H1 (cell line): ENCODE measurements at regions not wholly inside any gene's neighbourhood (a gene's known extent, or its start where the extent isn't known, plus 50 kb on each side); places are given as distances from the start of the nearest gene placed in this dataset.

ENCODE experiments used
- CTCF ChIA-PET: fragments of 300-600 bp; sonication (Branson Sonifier 250); formaldehyde crosslinking; loops from one replicate; lab custom pipeline; 2021; ENCODE audit not compliant: partially characterized antibody; lab: Charles Lee
- POLR2A ChIA-PET: fragments of 300-600 bp; sonication (Branson Sonifier 250); formaldehyde crosslinking; loops from one replicate; lab custom pipeline; 2021; ENCODE audit warnings: inconsistent platforms; ENCODE audit not compliant: partially characterized antibody; lab: Charles Lee
- DNase-seq, 2 experiments: peaks; one replicate each; pipeline versions ENCODE4 v3.0.0 to v3.0.0-alpha.2; 2010 to 2022; ENCODE audit warnings: low spot score in 2 of 2, low read depth in 1 of 2, mixed read lengths in 1 of 2
- FAIRE-seq: peaks from 2 replicates; lab custom pipeline; 2011; peaks lifted over from hg19 to GRCh38; lab: Jason Lieb, UNC
- H2AFZ ChIP-seq: 2 replicates; pipeline ENCODE4 v1.8.1; 2012; ENCODE audit warnings: low read length, inconsistent platforms
- H2AK5ac ChIP-seq: 2 replicates; pipeline ENCODE4 v1.6.1; 2013; ENCODE audit warnings: low read depth, low read length
- H2BK120ac ChIP-seq: replicated peaks from 2 replicates; pipeline ENCODE3; 2013; ENCODE audit warnings: low read depth, low read length, inconsistent platforms
- H2BK12ac ChIP-seq: 2 replicates; pipeline ENCODE4 v1.6.1; 2013; ENCODE audit warnings: low read depth, low read length
- H2BK15ac ChIP-seq: 2 replicates; pipeline ENCODE4 v1.6.1; 2013; ENCODE audit warnings: low read length
- H2BK20ac ChIP-seq: 2 replicates; pipeline ENCODE4 v1.6.1; 2013; ENCODE audit warnings: low read length
- H2BK5ac ChIP-seq: 2 replicates; pipeline ENCODE4 v1.6.1; 2013; ENCODE audit warnings: low read depth, low read length
- H3K14ac ChIP-seq: 2 replicates; pipeline ENCODE4 v1.6.1; 2013; ENCODE audit warnings: inconsistent platforms; ENCODE audit not compliant: insufficient read length
- H3K18ac ChIP-seq: 2 replicates; pipeline ENCODE4 v1.6.1; 2013; ENCODE audit warnings: low read length; ENCODE audit errors: extremely low read depth
- H3K23ac ChIP-seq: 2 replicates; pipeline ENCODE4 v1.6.1; 2013; ENCODE audit warnings: inconsistent platforms; ENCODE audit not compliant: insufficient read length
- H3K23me2 ChIP-seq: 2 replicates; pipeline ENCODE4 v1.6.1; 2013; ENCODE audit warnings: low read depth, low read length
- H3K27ac ChIP-seq: 2 replicates; pipeline ENCODE4 v1.6.1; 2011; ENCODE audit warnings: low read depth, low read length, inconsistent platforms
- H3K27me3 ChIP-seq, 4 experiments: replicated peaks in 1 of 4; 1 replicate in 1 of 4; 2 replicates in 3 of 4; pipeline versions ENCODE4 v1.6.1 to v1.8.1; 2011 to 2013; ENCODE audit warnings: low read length in 3 of 4, mild to moderate bottlenecking in 3 of 4, inconsistent platforms in 2 of 4, mixed read lengths in 2 of 4, moderate library complexity in 1 of 4; ENCODE audit not compliant: control insufficient read depth in 3 of 4, insufficient read depth in 3 of 4; ENCODE audit errors: extremely low read depth in 1 of 4
- H3K36me3 ChIP-seq, 4 experiments: 2 replicates each; pipeline versions ENCODE4 v1.6.1 to v1.8.1; 2011 to 2013; ENCODE audit warnings: mild to moderate bottlenecking in 4 of 4, low read length in 3 of 4, moderate library complexity in 2 of 4, control low read depth in 1 of 4, inconsistent platforms in 1 of 4; ENCODE audit not compliant: insufficient read depth in 4 of 4, control insufficient read depth in 2 of 4
- H3K4ac ChIP-seq: replicated peaks from 2 replicates; pipeline ENCODE3; 2013; ENCODE audit warnings: low read length, low read depth, mixed read lengths, inconsistent platforms; ENCODE audit not compliant: insufficient read length
- H3K4me1 ChIP-seq, 4 experiments: replicated peaks in 1 of 4; 1 replicate in 1 of 4; 2 replicates in 3 of 4; pipeline versions ENCODE4 v1.6.1 to v1.8.1; 2011 to 2013; ENCODE audit warnings: low read length in 3 of 4, inconsistent platforms in 2 of 4, mixed read lengths in 1 of 4; ENCODE audit not compliant: insufficient read depth in 4 of 4, control insufficient read depth in 3 of 4
- H3K4me2 ChIP-seq, 2 experiments: 2 replicates each; pipeline versions ENCODE4 v1.6.1 to v1.8.1; 2011 to 2013; ENCODE audit warnings: low read depth in 2 of 2, low read length in 2 of 2, control low read depth in 1 of 2, inconsistent platforms in 1 of 2, mild to moderate bottlenecking in 1 of 2; ENCODE audit not compliant: insufficient read depth in 1 of 2
- H3K4me3 ChIP-seq, 4 experiments: fragments of 200-600, 300-600 bp in 1 of 4; sonication (generic), shearing (Covaris generic), sonication (Bioruptor Twin) in 1 of 4; 2 replicates each; pipeline versions ENCODE4 v1.5.1 to v1.8.1; 2011 to 2016; ENCODE audit warnings: low read length in 4 of 4, low read depth in 3 of 4, control low read depth in 2 of 4, inconsistent platforms in 2 of 4, mild to moderate bottlenecking in 2 of 4, mixed read lengths in 1 of 4, moderate library complexity in 1 of 4; ENCODE audit not compliant: insufficient read depth in 2 of 4; ENCODE audit errors: extremely low read depth in 1 of 4
- H3K56ac ChIP-seq: replicated peaks from 2 replicates; pipeline ENCODE3; 2013; ENCODE audit warnings: low read depth, mild to moderate bottlenecking, mixed read lengths, low read length, inconsistent platforms; ENCODE audit not compliant: insufficient read length
- H3K79me1 ChIP-seq: 2 replicates; pipeline ENCODE4 v1.6.1; 2013; ENCODE audit warnings: low read depth, low read length, control low read depth
- H3K79me2 ChIP-seq, 2 experiments: 2 replicates each; pipeline versions ENCODE4 v1.6.1 to v1.8.1; 2012 to 2013; ENCODE audit warnings: low read length in 2 of 2, mild to moderate bottlenecking in 2 of 2, inconsistent platforms in 1 of 2; ENCODE audit not compliant: insufficient read depth in 2 of 2, control insufficient read depth in 1 of 2
- H3K9ac ChIP-seq, 4 experiments: replicated peaks in 1 of 4; 1 replicate in 1 of 4; 2 replicates in 3 of 4; pipeline versions ENCODE4 v1.6.1 to v1.8.1; 2011 to 2013; ENCODE audit warnings: low read depth in 3 of 4, low read length in 3 of 4, control low read depth in 2 of 4, mild to moderate bottlenecking in 2 of 4, moderate library complexity in 2 of 4, inconsistent platforms in 1 of 4; ENCODE audit errors: extremely low read depth in 1 of 4
- H3K9me3 ChIP-seq, 2 experiments: 2 replicates each; pipeline versions ENCODE4 v1.6.1 to v1.8.1; 2012 to 2013; ENCODE audit warnings: mild to moderate bottlenecking in 2 of 2, moderate library complexity in 2 of 2, control low read depth in 1 of 2, inconsistent platforms in 1 of 2, low read depth in 1 of 2, low read length in 1 of 2, mixed read lengths in 1 of 2; ENCODE audit not compliant: insufficient read depth in 2 of 2
- H4K20me1 ChIP-seq, 2 experiments: replicated peaks in 1 of 2; 2 replicates each; pipeline versions ENCODE3 to v1.8.1; 2011 to 2013; ENCODE audit warnings: inconsistent platforms in 2 of 2, low read length in 2 of 2, mild to moderate bottlenecking in 1 of 2; ENCODE audit not compliant: insufficient read depth in 2 of 2, control insufficient read depth in 1 of 2
- H4K5ac ChIP-seq: 2 replicates; pipeline ENCODE4 v1.6.1; 2013; ENCODE audit warnings: low read length, low read depth, mixed read lengths, inconsistent platforms; ENCODE audit not compliant: insufficient read length
- H4K8ac ChIP-seq: 2 replicates; pipeline ENCODE4 v1.8.0; 2013; ENCODE audit warnings: mild to moderate bottlenecking, moderate library complexity, low read length, inconsistent platforms; ENCODE audit not compliant: insufficient read depth; ENCODE audit errors: extremely low read depth
- H4K91ac ChIP-seq: replicated peaks from 2 replicates; pipeline ENCODE3; 2013; ENCODE audit warnings: low read length, mixed read lengths, inconsistent platforms; ENCODE audit not compliant: insufficient read length
- FOSL1 ChIP-seq: IDR thresholded peaks from 2 replicates; pipeline ENCODE4 v1.6.1; 2011; ENCODE audit warnings: mild to moderate bottlenecking, low read depth, low read length, moderate library complexity; ENCODE audit not compliant: insufficient read depth
- NRF1 ChIP-seq: IDR thresholded peaks from 2 replicates; pipeline ENCODE4 v1.6.1; 2011; ENCODE audit warnings: mild to moderate bottlenecking, low read depth, low read length, improper control_type of control experiment
- WGBS, 2 experiments: shearing (Covaris generic) in 1 of 2; methylation state at CpG; one replicate each; pipeline versions ENCODE4 v1.1.6 to v1.1.7; 2013 to 2015; ENCODE audit warnings: low lambda C conversion rate in 2 of 2, mixed read lengths in 2 of 2, inconsistent platforms in 1 of 2, low coverage in 1 of 2, missing lambda C conversion rate in 1 of 2; ENCODE audit not compliant: insufficient replicate concordance in 2 of 2, insufficient coverage in 1 of 2, insufficient read length in 1 of 2; ENCODE audit errors: extremely low coverage in 1 of 2, missing lambda C conversion rate in 1 of 2; 5-methylcytosine and 5-hydroxymethylcytosine counted together

DNA sequence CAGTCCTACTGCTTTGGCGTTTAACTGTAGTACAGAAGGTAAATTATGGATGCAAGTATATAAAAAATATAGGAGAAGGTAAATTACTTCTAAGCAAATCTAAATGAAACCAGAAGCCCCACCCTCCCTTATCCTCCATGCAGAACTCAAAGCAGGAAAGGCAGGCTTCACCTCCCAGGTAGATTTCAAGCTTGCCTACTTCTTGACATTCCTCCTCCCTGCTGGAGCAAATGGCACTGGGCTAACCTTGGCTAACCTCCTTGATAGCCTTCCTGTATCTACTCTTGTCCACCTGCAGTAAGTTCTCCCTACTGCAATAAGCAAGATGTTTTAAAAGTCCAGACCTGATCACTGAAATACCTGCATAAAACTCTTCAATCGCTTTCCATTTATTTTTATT lies 396.0 kb downstream of the IRS2 start:
- H2AFZ ChIP-seq, result no peak overlapping the region
- no peak overlapping the region for H2BK120ac ChIP-seq
- no peaks in the 10 kb centered on the region for H3K36me3 ChIP-seq
- no peak overlapping the region for H3K56ac ChIP-seq
- no peak overlapping the region for H3K4me3 ChIP-seq
- no peak overlapping the region for H2BK20ac ChIP-seq
- no peak overlapping the region for H3K4ac ChIP-seq
- no peak overlapping the region for H2BK12ac ChIP-seq
- no peak overlapping the region for H3K27ac ChIP-seq
- no peaks in the 10 kb centered on the region for H3K4me1 ChIP-seq
- H2BK5ac ChIP-seq, result no peak overlapping the region
- no peak overlapping the region for H2AK5ac ChIP-seq
- no peak overlapping the region for H3K4me2 ChIP-seq
- 90% methylated on average over 2 of the region's 2 CpGs; no CpG with 5 or more reads in 1 of the 2 experiments for WGBS, 2 experiments
- no peak overlapping the region for H4K91ac ChIP-seq
- POLR2A ChIA-PET, result interaction anchor here (0.9 kb wide), 1 partner anchor 10 kb away, joined by 3 read pairs; no protein-coding TSS in a partner anchor
- no peak overlapping the region for H3K23ac ChIP-seq
- no peak overlapping the region for H4K8ac ChIP-seq
- H2BK15ac ChIP-seq, result no peak overlapping the region
- CTCF ChIA-PET, result no interaction called here
- no peak overlapping the region for H3K9ac ChIP-seq
- DNase-seq (no peak), FAIRE-seq (no peak)
- no peaks in the 10 kb centered on the region for H3K27me3 ChIP-seq
- H3K79me1 ChIP-seq, result no peaks in the 10 kb centered on the region
- H4K5ac ChIP-seq, result no peak overlapping the region
- TF ChIP-seq NRF1, result no peak
- no peak for TF ChIP-seq FOSL1
- no peaks in the 10 kb centered on the region for H4K20me1 ChIP-seq
- H3K79me2 ChIP-seq, result no peaks in the 10 kb centered on the region
- no peak overlapping the region for H3K18ac ChIP-seq
- no peak overlapping the region for H3K14ac ChIP-seq
- no peaks in the 10 kb centered on the region for H3K9me3 ChIP-seq
- no peaks in the 10 kb centered on the region for H3K23me2 ChIP-seq
